ENCODE measurements at regions not wholly inside any gene's neighbourhood (a gene's known extent, or its start where the extent isn't known, plus 50 kb on each side); places are given as distances from the start of the nearest gene placed in this dataset.

DNA sequence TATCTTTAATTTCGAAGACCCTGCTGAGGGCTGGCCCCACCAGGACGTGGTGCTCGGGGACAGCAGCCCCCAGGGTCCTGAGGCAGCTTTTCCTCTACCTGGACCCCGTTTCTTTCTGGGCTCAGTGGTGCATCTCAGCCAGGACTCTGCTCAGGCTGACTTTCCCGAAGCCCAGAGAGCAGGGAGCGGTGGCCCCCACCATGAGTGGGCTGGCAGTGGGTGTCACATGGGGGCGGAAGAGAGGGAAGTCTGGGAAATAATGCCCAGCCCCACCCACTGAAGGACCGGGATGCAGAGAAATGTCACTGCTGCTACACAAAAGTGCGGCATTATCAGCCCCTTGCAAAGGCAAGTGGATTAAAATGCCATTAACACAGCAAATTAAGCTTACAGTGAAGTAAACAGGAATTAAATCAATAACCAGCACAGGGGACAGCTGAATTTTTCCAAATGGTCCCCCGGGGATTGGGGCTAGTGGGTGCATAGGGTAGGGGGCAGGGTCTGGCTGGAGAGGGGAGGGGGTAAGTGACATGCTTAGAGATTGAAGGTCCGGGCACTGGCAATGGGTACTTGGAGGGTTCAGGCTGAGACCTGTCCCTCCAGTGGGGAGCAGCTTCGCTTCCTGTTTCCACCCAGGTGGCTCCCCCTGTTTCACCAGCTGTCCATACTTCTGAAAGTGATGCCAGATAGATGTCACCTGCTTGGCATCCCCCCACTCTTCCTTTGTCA lies 177.3 kb downstream of the URI1 start:
- no peak for DNase-seq
- H3K27ac ChIP-seq (replicated peaks): no peak overlapping the region
- no peaks in the 10 kb centered on the region for H3K36me3 ChIP-seq
- TF ChIP-seq, protein P1, sequence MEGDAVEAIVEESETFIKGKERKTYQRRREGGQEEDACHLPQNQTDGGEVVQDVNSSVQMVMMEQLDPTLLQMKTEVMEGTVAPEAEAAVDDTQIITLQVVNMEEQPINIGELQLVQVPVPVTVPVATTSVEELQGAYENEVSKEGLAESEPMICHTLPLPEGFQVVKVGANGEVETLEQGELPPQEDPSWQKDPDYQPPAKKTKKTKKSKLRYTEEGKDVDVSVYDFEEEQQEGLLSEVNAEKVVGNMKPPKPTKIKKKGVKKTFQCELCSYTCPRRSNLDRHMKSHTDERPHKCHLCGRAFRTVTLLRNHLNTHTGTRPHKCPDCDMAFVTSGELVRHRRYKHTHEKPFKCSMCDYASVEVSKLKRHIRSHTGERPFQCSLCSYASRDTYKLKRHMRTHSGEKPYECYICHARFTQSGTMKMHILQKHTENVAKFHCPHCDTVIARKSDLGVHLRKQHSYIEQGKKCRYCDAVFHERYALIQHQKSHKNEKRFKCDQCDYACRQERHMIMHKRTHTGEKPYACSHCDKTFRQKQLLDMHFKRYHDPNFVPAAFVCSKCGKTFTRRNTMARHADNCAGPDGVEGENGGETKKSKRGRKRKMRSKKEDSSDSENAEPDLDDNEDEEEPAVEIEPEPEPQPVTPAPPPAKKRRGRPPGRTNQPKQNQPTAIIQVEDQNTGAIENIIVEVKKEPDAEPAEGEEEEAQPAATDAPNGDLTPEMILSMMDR (IDR thresholded peaks at IDR 0.05; ENCODE audit: borderline replicate concordance): no peak
- intact Hi-C loops (cut with micrococcal nuclease): no loop called here
- no peaks in the 10 kb centered on the region for H3K9me3 ChIP-seq (replicated peaks)
- no peaks in the 10 kb centered on the region for H3K4me1 ChIP-seq
- no peak overlapping the region for H3K4me3 ChIP-seq
- H3K27me3 ChIP-seq (ENCODE audit: low read depth): peaks cover 74% of the 10 kb centered on the region

DNA sequence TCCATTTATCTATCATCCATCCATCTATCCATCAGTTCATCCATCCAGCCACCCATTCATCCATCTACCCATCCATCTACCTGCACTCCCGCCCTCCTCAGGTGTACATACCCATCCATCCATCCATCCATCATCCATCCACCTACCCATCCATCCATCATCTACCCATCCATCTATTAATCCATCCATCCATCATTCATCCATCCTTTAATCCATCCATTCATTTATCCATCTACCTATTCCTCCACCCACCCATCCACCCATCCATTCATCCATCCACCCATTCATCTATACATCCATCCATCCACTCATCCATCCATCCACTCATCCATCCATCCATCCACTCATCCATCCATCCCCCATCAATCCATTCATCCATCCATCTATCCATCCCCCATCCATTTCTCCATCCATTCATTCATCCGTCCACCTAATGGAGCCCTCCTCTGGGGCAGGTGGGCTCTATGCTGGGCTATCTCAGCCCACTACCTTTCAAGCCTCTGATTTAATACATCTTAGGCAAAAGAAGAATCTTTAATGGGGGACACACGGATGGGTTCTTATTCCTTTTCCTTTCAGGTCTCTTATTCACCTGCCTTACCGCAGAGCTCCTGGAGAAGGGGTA lies 178.9 kb downstream of the URI1 start:
- Histone ChIP-seq H3K27me3 (ENCODE audit: low read depth) (peaks cover 62% of the 10 kb centered on the region), H3K9me3 (replicated peaks) (no peaks in the 10 kb centered on the region), H3K4me1 (no peaks in the 10 kb centered on the region), H3K4me3 (no peak overlapping the region), H3K36me3 (no peaks in the 10 kb centered on the region), H3K27ac (replicated peaks) (no peak overlapping the region)
- intact Hi-C loops (cut with micrococcal nuclease): no loop called here
- TF ChIP-seq, protein P1 (IDR thresholded peaks at IDR 0.05; ENCODE audit: borderline replicate concordance): no peak
- DNase-seq: no peak

DNA sequence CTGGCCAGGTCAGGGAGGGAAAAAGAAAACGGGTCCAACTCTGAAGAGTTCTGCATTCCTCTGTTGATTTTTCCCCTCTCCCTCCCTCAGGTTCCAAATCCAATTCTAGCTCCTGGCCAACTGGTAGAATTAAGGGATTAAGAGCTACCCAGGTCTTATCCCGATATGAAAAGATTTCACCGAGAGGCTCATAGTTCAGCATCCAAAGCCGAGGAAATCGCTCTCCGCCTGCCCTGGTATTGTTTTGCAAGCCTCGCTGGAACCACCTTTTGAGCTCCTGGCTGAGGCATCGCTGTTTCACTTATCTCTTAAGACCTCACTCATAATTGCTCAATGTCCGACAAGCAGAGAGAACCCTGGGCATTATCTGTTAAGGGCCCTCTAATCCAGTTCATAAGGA lies 180.4 kb downstream of the URI1 start:
- no peak overlapping the region for H3K27ac ChIP-seq (replicated peaks)
- no peak overlapping the region for H3K4me3 ChIP-seq
- DNase-seq: no peak
- TF ChIP-seq, protein P1 (IDR thresholded peaks at IDR 0.05; ENCODE audit: borderline replicate concordance): no peak
- no peaks in the 10 kb centered on the region for H3K9me3 ChIP-seq (replicated peaks)
- intact Hi-C loops (cut with micrococcal nuclease): no loop called here
- peaks cover 62% of the 10 kb centered on the region for H3K27me3 ChIP-seq (ENCODE audit: low read depth)
- H3K4me1 ChIP-seq: no peaks in the 10 kb centered on the region
- H3K36me3 ChIP-seq: no peaks in the 10 kb centered on the region

DNA sequence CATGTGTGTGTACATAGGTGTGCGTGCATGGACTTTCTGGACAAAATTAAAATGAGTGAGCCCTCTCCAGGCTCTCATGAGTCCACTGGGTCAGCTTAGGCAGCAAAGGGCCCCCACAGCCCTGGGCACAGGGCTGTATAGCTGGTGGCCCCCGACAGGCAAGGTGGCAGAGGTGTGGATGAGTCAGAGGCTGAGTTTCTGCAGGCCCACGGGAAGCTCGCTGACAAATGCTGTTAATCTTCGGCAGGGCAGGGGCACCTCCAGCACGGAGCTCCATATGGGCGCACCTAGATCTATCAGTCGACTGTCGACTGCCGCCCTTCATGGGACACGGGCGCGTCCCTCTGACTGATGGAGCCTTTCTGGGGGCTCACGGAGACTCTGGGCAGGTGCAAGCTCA lies 181.1 kb downstream of the URI1 start:
- Histone ChIP-seq H3K27me3 (ENCODE audit: low read depth) (peaks cover 62% of the 10 kb centered on the region), H3K4me3 (no peak overlapping the region), H3K27ac (replicated peaks) (no peak overlapping the region), H3K4me1 (no peaks in the 10 kb centered on the region), H3K36me3 (no peaks in the 10 kb centered on the region), H3K9me3 (replicated peaks) (no peaks in the 10 kb centered on the region)
- DNase-seq: no peak
- TF ChIP-seq, protein P1 (IDR thresholded peaks at IDR 0.05; ENCODE audit: borderline replicate concordance): no peak
- intact Hi-C loops (cut with micrococcal nuclease): no loop called here

DNA sequence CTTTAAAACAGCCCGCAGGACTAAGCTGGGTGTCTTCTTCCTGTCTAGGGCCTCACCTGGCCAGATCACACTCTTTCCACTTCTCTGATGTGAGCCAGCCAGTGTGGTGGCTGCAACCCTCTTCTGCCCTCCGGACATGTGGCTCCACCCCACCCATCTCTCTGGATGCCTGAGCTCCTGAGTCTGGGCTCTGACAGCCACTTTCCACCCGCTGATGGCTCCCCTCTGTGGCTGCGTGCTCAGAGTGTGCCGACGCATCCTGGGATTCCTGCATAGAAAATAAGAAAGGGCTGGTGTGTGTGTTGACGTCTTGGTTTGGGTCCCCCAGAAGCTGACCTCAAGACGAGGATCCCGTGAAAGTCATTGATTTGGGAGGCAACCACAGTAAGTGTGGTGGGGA lies 181.6 kb downstream of the URI1 start:
- intact Hi-C loops (cut with micrococcal nuclease): no loop called here
- TF ChIP-seq, protein P1 (IDR thresholded peaks at IDR 0.05; ENCODE audit: borderline replicate concordance): no peak

More for the DNA sequence above, 181.6 kb downstream of the URI1 start:
- Histone ChIP-seq H3K4me3 (no peak overlapping the region), H3K27me3 (ENCODE audit: low read depth) (peaks cover 59% of the 10 kb centered on the region), H3K9me3 (replicated peaks) (no peaks in the 10 kb centered on the region), H3K4me1 (no peaks in the 10 kb centered on the region), H3K27ac (replicated peaks) (no peak overlapping the region), H3K36me3 (no peaks in the 10 kb centered on the region)
- no peak for DNase-seq

All from left ventricle myocardium inferior (tissue), 1 donor.